ENCODE measurements at regions not wholly inside any gene's neighbourhood (a gene's known extent, or its start where the extent isn't known, plus 50 kb on each side); places are given as distances from the start of the nearest gene placed in this dataset.

DNA sequence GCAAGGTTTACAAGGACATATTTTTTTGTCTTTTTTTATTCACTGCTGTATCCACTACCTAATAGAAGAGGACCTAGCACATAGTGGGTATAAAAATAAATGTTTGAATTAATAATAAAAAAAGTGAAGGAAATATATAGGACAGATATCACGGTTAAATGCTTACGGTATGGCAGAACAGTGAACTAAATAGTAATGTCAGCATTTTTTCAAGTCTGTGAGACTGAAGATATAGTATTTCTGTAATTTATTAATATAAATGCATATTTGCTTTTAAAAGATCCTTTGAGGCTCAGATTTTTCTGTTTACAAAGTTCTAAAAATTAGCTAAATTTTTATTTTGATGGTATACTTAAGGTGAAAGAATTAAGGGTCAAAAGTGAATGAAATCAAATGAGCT lies 68.6 kb upstream of the CNTN5 start:
- H4K20me1 ChIP-seq (ENCODE audit: control insufficient read depth, extremely low read depth, insufficient read depth, low read length): no peaks in the 10 kb centered on the region
- no peaks in the 10 kb centered on the region for H3K27me3 ChIP-seq (ENCODE audit: control insufficient read depth, extremely low read depth, insufficient read depth, low read length)
- H3K4me2 ChIP-seq (ENCODE audit: control insufficient read depth, extremely low read depth, insufficient read depth, low read depth, low read length): no peak overlapping the region
- no peak for TF ChIP-seq EZH2 (IDR thresholded peaks at IDR 0.05; ENCODE audit: low read length)
- TF ChIP-seq, protein P1, sequence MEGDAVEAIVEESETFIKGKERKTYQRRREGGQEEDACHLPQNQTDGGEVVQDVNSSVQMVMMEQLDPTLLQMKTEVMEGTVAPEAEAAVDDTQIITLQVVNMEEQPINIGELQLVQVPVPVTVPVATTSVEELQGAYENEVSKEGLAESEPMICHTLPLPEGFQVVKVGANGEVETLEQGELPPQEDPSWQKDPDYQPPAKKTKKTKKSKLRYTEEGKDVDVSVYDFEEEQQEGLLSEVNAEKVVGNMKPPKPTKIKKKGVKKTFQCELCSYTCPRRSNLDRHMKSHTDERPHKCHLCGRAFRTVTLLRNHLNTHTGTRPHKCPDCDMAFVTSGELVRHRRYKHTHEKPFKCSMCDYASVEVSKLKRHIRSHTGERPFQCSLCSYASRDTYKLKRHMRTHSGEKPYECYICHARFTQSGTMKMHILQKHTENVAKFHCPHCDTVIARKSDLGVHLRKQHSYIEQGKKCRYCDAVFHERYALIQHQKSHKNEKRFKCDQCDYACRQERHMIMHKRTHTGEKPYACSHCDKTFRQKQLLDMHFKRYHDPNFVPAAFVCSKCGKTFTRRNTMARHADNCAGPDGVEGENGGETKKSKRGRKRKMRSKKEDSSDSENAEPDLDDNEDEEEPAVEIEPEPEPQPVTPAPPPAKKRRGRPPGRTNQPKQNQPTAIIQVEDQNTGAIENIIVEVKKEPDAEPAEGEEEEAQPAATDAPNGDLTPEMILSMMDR (optimal IDR thresholded peaks at IDR 0.05 in 1 of 3, IDR thresholded peaks at IDR 0.05 in 1 of 3, conservative IDR thresholded peaks at IDR 0.05 in 1 of 3; ENCODE audit: extremely low read depth in 1 of 3, insufficient read depth in 2 of 3, low read length in 3 of 3): no peak
- no peak overlapping the region for H2AFZ ChIP-seq (ENCODE audit: control insufficient read depth, low read length)
- no peaks in the 10 kb centered on the region for H3K36me3 ChIP-seq (ENCODE audit: control insufficient read depth in 2 of 2, extremely low read depth in 1 of 2, insufficient read depth in 2 of 2, low read length in 2 of 2)
- no peak overlapping the region for H3K9ac ChIP-seq (ENCODE audit: control insufficient read depth, extremely low read depth, insufficient read depth, low read length)
- peaks cover 7% of the 10 kb centered on the region for H3K4me1 ChIP-seq (ENCODE audit: control insufficient read depth, extremely low read depth, insufficient read depth, low read length)
- no peaks in the 10 kb centered on the region for H3K9me1 ChIP-seq (ENCODE audit: control insufficient read depth, extremely low read depth, insufficient read depth, low read length)
- no peak for DNase-seq (ENCODE audit: low read depth, low spot score)
- H3K4me3 ChIP-seq (ENCODE audit: control insufficient read depth in 2 of 3, extremely low read depth in 1 of 3, insufficient read depth in 2 of 3, low read depth in 1 of 3, low read length in 3 of 3): no peak overlapping the region
- H3K27ac ChIP-seq (ENCODE audit: control insufficient read depth, insufficient read depth, low read length): no peak overlapping the region
- no peaks in the 10 kb centered on the region for H3K79me2 ChIP-seq (ENCODE audit: control insufficient read depth, insufficient read depth, low read length)
- dilution Hi-C loops (cut with MboI; ENCODE audit: extremely low pct_ligation_motif_present, low sequenced_read_pairs): no loop called here
- no peak for FAIRE-seq
- H3K9me3 ChIP-seq (ENCODE audit: control insufficient read depth, low read depth, low read length): no peaks in the 10 kb centered on the region

DNA sequence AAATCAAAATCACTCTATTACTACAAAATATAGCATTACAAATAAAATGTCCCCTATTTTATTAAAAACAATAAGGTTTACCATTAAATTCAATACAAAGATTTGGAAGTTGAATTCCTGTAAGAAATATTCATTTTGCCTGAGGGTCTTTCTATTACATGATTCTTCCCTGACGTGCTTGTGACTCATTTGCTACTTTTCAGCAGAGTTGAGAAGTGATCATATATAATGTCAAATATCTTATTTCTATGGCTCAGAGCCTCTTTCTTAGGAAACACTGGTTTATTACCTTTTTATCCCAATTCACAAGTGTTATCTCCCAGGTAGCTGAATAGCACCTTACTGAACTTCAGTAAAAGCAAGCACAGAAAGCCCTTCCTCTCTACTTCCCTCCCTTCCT lies 65.2 kb upstream of the CNTN5 start:
- no peak for FAIRE-seq
- no peak overlapping the region for H3K4me3 ChIP-seq (ENCODE audit: control insufficient read depth in 2 of 3, extremely low read depth in 1 of 3, insufficient read depth in 2 of 3, low read depth in 1 of 3, low read length in 3 of 3)
- H3K9me1 ChIP-seq (ENCODE audit: control insufficient read depth, extremely low read depth, insufficient read depth, low read length): no peaks in the 10 kb centered on the region
- dilution Hi-C loops (cut with MboI; ENCODE audit: extremely low pct_ligation_motif_present, low sequenced_read_pairs): no loop called here
- H3K79me2 ChIP-seq (ENCODE audit: control insufficient read depth, insufficient read depth, low read length): no peaks in the 10 kb centered on the region
- TF ChIP-seq EZH2 (IDR thresholded peaks at IDR 0.05; ENCODE audit: low read length): no peak
- TF ChIP-seq, protein P1 (optimal IDR thresholded peaks at IDR 0.05 in 1 of 3, IDR thresholded peaks at IDR 0.05 in 1 of 3, conservative IDR thresholded peaks at IDR 0.05 in 1 of 3; ENCODE audit: extremely low read depth in 1 of 3, insufficient read depth in 2 of 3, low read length in 3 of 3): no peak
- no peak overlapping the region for H3K9ac ChIP-seq (ENCODE audit: control insufficient read depth, extremely low read depth, insufficient read depth, low read length)
- no peak overlapping the region for H3K27ac ChIP-seq (ENCODE audit: control insufficient read depth, insufficient read depth, low read length)
- H3K27me3 ChIP-seq (ENCODE audit: control insufficient read depth, extremely low read depth, insufficient read depth, low read length): no peaks in the 10 kb centered on the region
- H4K20me1 ChIP-seq (ENCODE audit: control insufficient read depth, extremely low read depth, insufficient read depth, low read length): no peaks in the 10 kb centered on the region
- no peak overlapping the region for H2AFZ ChIP-seq (ENCODE audit: control insufficient read depth, low read length)
- peaks cover 7% of the 10 kb centered on the region for H3K4me1 ChIP-seq (ENCODE audit: control insufficient read depth, extremely low read depth, insufficient read depth, low read length)
- DNase-seq (ENCODE audit: low read depth, low spot score): peak; percentile 2
- no peaks in the 10 kb centered on the region for H3K9me3 ChIP-seq (ENCODE audit: control insufficient read depth, low read depth, low read length)
- H3K36me3 ChIP-seq (ENCODE audit: control insufficient read depth in 2 of 2, extremely low read depth in 1 of 2, insufficient read depth in 2 of 2, low read length in 2 of 2): no peaks in the 10 kb centered on the region
- H3K4me2 ChIP-seq (ENCODE audit: control insufficient read depth, extremely low read depth, insufficient read depth, low read depth, low read length): no peak overlapping the region
